Liver (tissue), 3 donors: ENCODE measurements at regions not wholly inside any gene's neighbourhood (a gene's known extent, or its start where the extent isn't known, plus 50 kb on each side); places are given as distances from the start of the nearest gene placed in this dataset.

Source experiments
- GABPA ChIP-seq, 2 donors: IDR thresholded peaks in 1 of 2; conservative IDR thresholded peaks in 1 of 2; 2 replicates each; pipeline ENCODE4 v1.6.1; 2016; ENCODE audit warnings: antibody characterized with exemption in 2 of 2, mild to moderate bottlenecking in 1 of 2, moderate library complexity in 1 of 2
- JUND ChIP-seq, 2 donors: IDR thresholded peaks; 2 replicates each; pipeline ENCODE4 v1.6.1; 2016; ENCODE audit warnings: antibody characterized with exemption in 2 of 2
- RAD21 ChIP-seq, 2 donors: IDR thresholded peaks; 2 replicates each; pipeline ENCODE4 v1.6.1; 2016; ENCODE audit warnings: antibody characterized with exemption in 2 of 2, mild to moderate bottlenecking in 2 of 2
- SP1 ChIP-seq: IDR thresholded peaks from 2 replicates; pipeline ENCODE4 v1.6.1; 2018; ENCODE audit warnings: antibody characterized with exemption, mild to moderate bottlenecking
- TF ChIP-seq, protein P1 (sequence below): fragments of 150-350 bp; IDR thresholded peaks from 2 replicates; pipeline ENCODE4 v1.5.1; 2017; ENCODE audit warnings: improper control_type of control experiment, low read depth, low read length; ENCODE audit not compliant: missing input control
- TF ChIP-seq, protein P2 (sequence below): IDR thresholded peaks from 2 replicates; pipeline ENCODE4 v1.6.1; 2016; ENCODE audit warnings: antibody characterized with exemption
- TF ChIP-seq, protein P3 (sequence below): IDR thresholded peaks from 2 replicates; pipeline ENCODE4 v1.6.1; 2016; ENCODE audit warnings: antibody characterized with exemption
- donor health status: healthy.
- donor health status: healthy.

DNA sequence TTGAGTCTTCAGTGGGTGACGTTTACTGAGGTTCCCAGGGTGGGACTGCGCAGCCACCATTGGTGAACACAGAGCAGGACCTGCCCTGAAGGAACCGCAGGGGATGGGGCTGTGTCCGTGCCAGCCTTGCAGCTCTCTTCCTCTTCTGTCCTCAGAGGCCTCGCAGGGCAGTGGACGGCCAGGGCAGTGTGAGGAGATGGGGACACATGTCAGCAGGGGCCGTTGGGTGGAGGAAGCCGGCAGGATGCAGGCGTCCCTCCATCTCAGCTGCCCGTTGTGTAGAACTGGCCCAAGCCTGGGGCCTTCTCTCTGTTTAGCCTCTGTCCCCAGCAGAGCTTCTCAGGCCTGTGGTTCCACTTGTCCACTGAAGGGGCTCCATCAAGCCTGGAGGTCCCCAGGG is 53.6 kb upstream of the SMOC2 start:
- TF ChIP-seq, protein P1, sequence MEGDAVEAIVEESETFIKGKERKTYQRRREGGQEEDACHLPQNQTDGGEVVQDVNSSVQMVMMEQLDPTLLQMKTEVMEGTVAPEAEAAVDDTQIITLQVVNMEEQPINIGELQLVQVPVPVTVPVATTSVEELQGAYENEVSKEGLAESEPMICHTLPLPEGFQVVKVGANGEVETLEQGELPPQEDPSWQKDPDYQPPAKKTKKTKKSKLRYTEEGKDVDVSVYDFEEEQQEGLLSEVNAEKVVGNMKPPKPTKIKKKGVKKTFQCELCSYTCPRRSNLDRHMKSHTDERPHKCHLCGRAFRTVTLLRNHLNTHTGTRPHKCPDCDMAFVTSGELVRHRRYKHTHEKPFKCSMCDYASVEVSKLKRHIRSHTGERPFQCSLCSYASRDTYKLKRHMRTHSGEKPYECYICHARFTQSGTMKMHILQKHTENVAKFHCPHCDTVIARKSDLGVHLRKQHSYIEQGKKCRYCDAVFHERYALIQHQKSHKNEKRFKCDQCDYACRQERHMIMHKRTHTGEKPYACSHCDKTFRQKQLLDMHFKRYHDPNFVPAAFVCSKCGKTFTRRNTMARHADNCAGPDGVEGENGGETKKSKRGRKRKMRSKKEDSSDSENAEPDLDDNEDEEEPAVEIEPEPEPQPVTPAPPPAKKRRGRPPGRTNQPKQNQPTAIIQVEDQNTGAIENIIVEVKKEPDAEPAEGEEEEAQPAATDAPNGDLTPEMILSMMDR = no peak
- no peak for TF ChIP-seq JUND (IDR thresholded peaks at IDR 0.05)
- TF ChIP-seq, protein P2, sequence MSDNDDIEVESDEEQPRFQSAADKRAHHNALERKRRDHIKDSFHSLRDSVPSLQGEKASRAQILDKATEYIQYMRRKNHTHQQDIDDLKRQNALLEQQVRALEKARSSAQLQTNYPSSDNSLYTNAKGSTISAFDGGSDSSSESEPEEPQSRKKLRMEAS = no peak
- TF ChIP-seq SP1 = no peak
- TF ChIP-seq, protein P3, sequence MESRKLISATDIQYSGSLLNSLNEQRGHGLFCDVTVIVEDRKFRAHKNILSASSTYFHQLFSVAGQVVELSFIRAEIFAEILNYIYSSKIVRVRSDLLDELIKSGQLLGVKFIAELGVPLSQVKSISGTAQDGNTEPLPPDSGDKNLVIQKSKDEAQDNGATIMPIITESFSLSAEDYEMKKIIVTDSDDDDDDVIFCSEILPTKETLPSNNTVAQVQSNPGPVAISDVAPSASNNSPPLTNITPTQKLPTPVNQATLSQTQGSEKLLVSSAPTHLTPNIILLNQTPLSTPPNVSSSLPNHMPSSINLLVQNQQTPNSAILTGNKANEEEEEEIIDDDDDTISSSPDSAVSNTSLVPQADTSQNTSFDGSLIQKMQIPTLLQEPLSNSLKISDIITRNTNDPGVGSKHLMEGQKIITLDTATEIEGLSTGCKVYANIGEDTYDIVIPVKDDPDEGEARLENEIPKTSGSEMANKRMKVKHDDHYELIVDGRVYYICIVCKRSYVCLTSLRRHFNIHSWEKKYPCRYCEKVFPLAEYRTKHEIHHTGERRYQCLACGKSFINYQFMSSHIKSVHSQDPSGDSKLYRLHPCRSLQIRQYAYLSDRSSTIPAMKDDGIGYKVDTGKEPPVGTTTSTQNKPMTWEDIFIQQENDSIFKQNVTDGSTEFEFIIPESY = no peak
- TF ChIP-seq RAD21 (IDR thresholded peaks at IDR 0.05) = no peak
- no peak for TF ChIP-seq GABPA (IDR thresholded peaks at IDR 0.05 in 1 of 2, conservative IDR thresholded peaks at IDR 0.05 in 1 of 2)
